Large intestine (tissue), 3 donors: ENCODE measurements at regions not wholly inside any gene's neighbourhood (a gene's known extent, or its start where the extent isn't known, plus 50 kb on each side); places are given as distances from the start of the nearest gene placed in this dataset.
"Not testable (repeated sequence)": the region's sequence is repeated elsewhere in the genome, so short reads cannot be mapped to it uniquely, and the experiment has no call there.

Source experiments
- DNase-seq, 2 donors: peaks; one replicate each; pipeline versions ENCODE4 v3.0.0 to v3.0.0-alpha.2; 2013
- H3K27ac ChIP-seq: one replicate; pipeline ENCODE4 v1.5.1; 2013; ENCODE audit warnings: low read length
- H3K27me3 ChIP-seq: 2 replicates; pipeline ENCODE4 v1.6.1; 2013; ENCODE audit warnings: low read length; ENCODE audit not compliant: control insufficient read depth, insufficient read depth
- H3K36me3 ChIP-seq: 2 replicates; pipeline ENCODE4 v1.6.1; 2013; ENCODE audit warnings: low read length; ENCODE audit not compliant: control insufficient read depth, insufficient read depth
- H3K4me1 ChIP-seq: one replicate; pipeline ENCODE4 v1.6.1; 2013; ENCODE audit warnings: low read length; ENCODE audit not compliant: control insufficient read depth, insufficient read depth
- H3K4me3 ChIP-seq: one replicate; pipeline ENCODE4 v1.5.1; 2013; ENCODE audit warnings: low read length
- H3K9me3 ChIP-seq: one replicate; pipeline ENCODE4 v1.6.1; 2013; ENCODE audit warnings: mild to moderate bottlenecking, low read depth, low read length, moderate library complexity; ENCODE audit not compliant: control insufficient read depth
- WGBS: methylation state at CpG from one replicate; pipeline ENCODE4 v1.1.5; 2013; ENCODE audit warnings: low lambda C conversion rate; ENCODE audit not compliant: insufficient coverage; 5-methylcytosine and 5-hydroxymethylcytosine counted together

- Histone ChIP-seq H3K36me3 (no peaks in the 10 kb centered on the region), H3K9me3 (no peaks in the 10 kb centered on the region), H3K4me3 (no peak overlapping the region), H3K4me1 (no peaks in the 10 kb centered on the region), H3K27me3 (no peaks in the 10 kb centered on the region), H3K27ac (no peak overlapping the region)
- WGBS, result no CpG with 5 or more reads among the region's 6 CpGs
- no peak for DNase-seq
Observed at GRCh38 chr5:171711571-171711970, 74.0 kb upstream of the SMIM23 start.

GRCh38 chr5:171712616-171713015 lies 73.0 kb upstream of the SMIM23 start:
- no peaks in the 10 kb centered on the region for H3K9me3 ChIP-seq
- 50% methylated on average over 1 of the region's 4 CpGs for WGBS

GRCh38 chr5:171713152-171713551 lies 72.5 kb upstream of the SMIM23 start:
- WGBS, result no CpG with 5 or more reads among the region's 2 CpGs
- no peaks in the 10 kb centered on the region for H3K36me3 ChIP-seq
- H3K4me1 ChIP-seq, result no peaks in the 10 kb centered on the region
- no peaks in the 10 kb centered on the region for H3K9me3 ChIP-seq
- no peak for DNase-seq
- H3K4me3 ChIP-seq, result no peak overlapping the region
- H3K27me3 ChIP-seq, result no peaks in the 10 kb centered on the region
- no peak overlapping the region for H3K27ac ChIP-seq

More at GRCh38 chr5:171712616-171713015, 73.0 kb upstream of the SMIM23 start:
- H3K36me3 ChIP-seq, result no peaks in the 10 kb centered on the region
- H3K27me3 ChIP-seq, result no peaks in the 10 kb centered on the region
- no peak overlapping the region for H3K4me3 ChIP-seq
- H3K27ac ChIP-seq, result no peak overlapping the region
- H3K4me1 ChIP-seq, result no peaks in the 10 kb centered on the region
- DNase-seq, result no peak

GRCh38 chr5:171714261-171714660 lies 71.4 kb upstream of the SMIM23 start:
- no peak for DNase-seq
- no peaks in the 10 kb centered on the region for H3K9me3 ChIP-seq
- H3K4me1 ChIP-seq, result no peaks in the 10 kb centered on the region
- no peaks in the 10 kb centered on the region for H3K36me3 ChIP-seq
- H3K27ac ChIP-seq, result no peak overlapping the region
- WGBS, result no CpG with 5 or more reads among the region's 2 CpGs
- H3K4me3 ChIP-seq, result no peak overlapping the region
- peaks cover 3% of the 10 kb centered on the region for H3K27me3 ChIP-seq

GRCh38 chr5:171714851-171715250 lies 70.8 kb upstream of the SMIM23 start:
- Histone ChIP-seq H3K27me3 (peaks cover 3% of the 10 kb centered on the region), H3K4me3 (no peak overlapping the region), H3K4me1 (no peaks in the 10 kb centered on the region), H3K36me3 (no peaks in the 10 kb centered on the region), H3K9me3 (no peaks in the 10 kb centered on the region), H3K27ac (no peak overlapping the region)
- no peak for DNase-seq
- no CpG with 5 or more reads among the region's 1 CpG for WGBS

GRCh38 chr5:171715551-171715950 lies 70.1 kb upstream of the SMIM23 start:
- no peak overlapping the region for H3K27ac ChIP-seq
- WGBS, result no CpG with 5 or more reads among the region's 4 CpGs

GRCh38 chr5:171720086-171720485 lies 65.5 kb upstream of the SMIM23 start:
- Histone ChIP-seq H3K27me3 (peaks cover 10% of the 10 kb centered on the region), H3K9me3 (no peaks in the 10 kb centered on the region), H3K4me3 (no peak overlapping the region), H3K27ac (no peak overlapping the region), H3K36me3 (no peaks in the 10 kb centered on the region), H3K4me1 (no peaks in the 10 kb centered on the region)
- WGBS, result no CpG with 5 or more reads among the region's 6 CpGs
- no peak for DNase-seq

More at GRCh38 chr5:171715551-171715950, 70.1 kb upstream of the SMIM23 start:
- Histone ChIP-seq H3K27me3 (peaks cover 3% of the 10 kb centered on the region), H3K36me3 (no peaks in the 10 kb centered on the region), H3K9me3 (no peaks in the 10 kb centered on the region), H3K4me1 (no peaks in the 10 kb centered on the region), H3K4me3 (no peak overlapping the region)
- no peak for DNase-seq

GRCh38 chr5:171721464-171721863 lies 64.2 kb upstream of the SMIM23 start:
- 33% methylated on average over 1 of the region's 5 CpGs for WGBS
- H3K27me3 ChIP-seq, result peaks cover 10% of the 10 kb centered on the region
- H3K9me3 ChIP-seq, result no peaks in the 10 kb centered on the region
- no peaks in the 10 kb centered on the region for H3K36me3 ChIP-seq
- no peak for DNase-seq
- H3K4me3 ChIP-seq, result no peak overlapping the region
- no peak overlapping the region for H3K27ac ChIP-seq
- H3K4me1 ChIP-seq, result no peaks in the 10 kb centered on the region

- Histone ChIP-seq H3K27ac (no peak overlapping the region), H3K9me3 (no peaks in the 10 kb centered on the region), H3K4me3 (no peak overlapping the region), H3K4me1 (no peaks in the 10 kb centered on the region), H3K27me3 (peaks cover 7% of the 10 kb centered on the region), H3K36me3 (no peaks in the 10 kb centered on the region)
- no peak for DNase-seq
- WGBS, result 100% methylated on average over 1 of the region's 15 CpGs
Observed at GRCh38 chr5:171724468-171725204, 61.0 kb upstream of the SMIM23 start.

- Histone ChIP-seq H3K4me1 (no peaks in the 10 kb centered on the region), H3K27me3 (peaks cover 7% of the 10 kb centered on the region), H3K36me3 (no peaks in the 10 kb centered on the region), H3K27ac (no peak overlapping the region), H3K4me3 (no peak overlapping the region), H3K9me3 (no peaks in the 10 kb centered on the region)
- DNase-seq, result no peak
- WGBS, result no CpG with 5 or more reads among the region's 3 CpGs
Observed at GRCh38 chr5:171725205-171725601, 60.4 kb upstream of the SMIM23 start.

GRCh38 chr5:171726819-171727218 lies 58.8 kb upstream of the SMIM23 start:
- no CpG with 5 or more reads among the region's 2 CpGs for WGBS
- not testable (repeated sequence) for H3K27ac ChIP-seq, H3K36me3 ChIP-seq, H3K4me1 ChIP-seq, DNase-seq, H3K4me3 ChIP-seq, H3K27me3 ChIP-seq, H3K9me3 ChIP-seq
